Motor neuron (in vitro differentiated cells): ENCODE measurements at regions not wholly inside any gene's neighbourhood (a gene's known extent, or its start where the extent isn't known, plus 50 kb on each side); places are given as distances from the start of the nearest gene placed in this dataset.

Source experiments
- ATAC-seq, 8 experiments: fragments of 200-7000 bp; cut with Tn5 transposase; replicated peaks in 6 of 8; 2 replicates each; pipeline ENCODE4 v1.8.0; 2021; ENCODE audit warnings: mild to moderate bottlenecking in 8 of 8, moderate library complexity in 8 of 8
- H3K27ac ChIP-seq, 2 donors: fragments of 250-450 bp; sonication (Bioruptor Pico); 2 replicates each; pipeline ENCODE4 v1.9.0; 2021; ENCODE audit warnings: antibody characterized with exemption in 2 of 2, mild to moderate bottlenecking in 2 of 2, moderate library complexity in 1 of 2
- H3K4me1 ChIP-seq, 2 donors: fragments of 250-450 bp; sonication (Bioruptor Pico); replicated peaks in 1 of 2; 2 replicates each; pipeline ENCODE4 v1.6.1; 2021; ENCODE audit warnings: antibody characterized with exemption in 2 of 2, mild to moderate bottlenecking in 2 of 2, moderate library complexity in 1 of 2
- H3K4me3 ChIP-seq, 5 donors: fragments of 250-450 bp; sonication (Bioruptor Pico); 2 replicates each; pipeline ENCODE4 v1.9.0; 2021; ENCODE audit warnings: antibody characterized with exemption in 5 of 5, mild to moderate bottlenecking in 5 of 5, moderate library complexity in 4 of 5
- WGBS, 10 experiments: fragments of 450-650 bp; shearing (Covaris generic); methylation state at CpG; one replicate each; pipeline ENCODE4 v1.0.0; 2022; 5-methylcytosine and 5-hydroxymethylcytosine counted together
- in situ Hi-C, 9 experiments: fragments of 400-800 bp; cut with MboI; loops; one replicate each; pipeline ENCODE4 v1.15.0; 2021; ENCODE audit warnings: low sequenced_read_pairs in 9 of 9, low pct_unique_long_range_greater_than_20kb in 2 of 9; ENCODE audit not compliant: unreplicated experiment in 9 of 9

DNA sequence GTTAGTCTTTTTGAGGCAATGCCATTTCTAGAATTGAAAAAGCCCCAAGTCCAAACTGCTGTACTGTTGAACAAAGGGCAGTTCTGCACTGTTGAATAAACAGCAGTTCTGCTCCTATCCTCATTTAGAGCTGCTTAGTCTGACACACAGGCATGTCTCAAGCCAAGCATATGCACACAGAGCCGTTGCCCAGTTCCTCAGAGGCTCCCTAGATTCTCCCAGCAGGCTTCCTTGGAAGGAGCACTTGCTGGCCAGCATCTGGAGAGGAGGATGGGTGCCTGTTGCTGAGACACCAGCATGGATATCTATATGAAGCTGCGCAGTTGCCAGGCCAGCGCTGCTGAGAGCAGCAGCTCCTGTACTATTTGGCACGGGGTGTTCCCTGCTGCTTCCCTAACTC lies 138.3 kb upstream of the USP38 start:
- peak in 4 of 8 experiments; percentile 47 to 90 (median 77) for ATAC-seq

DNA sequence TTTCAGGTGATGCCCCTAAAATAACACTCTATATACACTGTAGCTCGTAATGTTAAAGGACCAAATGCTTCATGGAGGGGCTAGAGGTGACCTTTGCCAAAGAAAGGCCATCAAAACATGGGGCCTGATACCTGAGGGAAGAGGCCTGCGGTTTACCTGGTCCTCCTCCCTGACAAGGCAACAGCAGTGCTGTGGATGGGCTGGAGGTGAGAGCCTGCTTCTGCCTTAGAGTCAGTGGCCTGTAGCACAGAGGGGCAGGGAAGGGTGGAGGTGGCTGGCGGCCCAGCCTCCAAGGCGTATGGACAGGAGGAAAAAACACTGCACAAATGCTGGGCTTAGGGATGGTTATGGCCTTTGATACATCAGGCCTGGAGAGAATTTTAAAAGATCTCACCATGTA lies 137.8 kb upstream of the USP38 start:
- in situ Hi-C loops, result no loop called here
- Histone ChIP-seq H3K27ac (no peak overlapping the region), H3K4me3 (no peak overlapping the region), H3K4me1 (no peaks in the 10 kb centered on the region)
- WGBS, 10 experiments, result 17 to 100% (median 57%) methylated on average over 1 to 2 of the region's 4 CpGs; no CpG with 5 or more reads in 5 of the 10 experiments
- peak in 2 of 8 experiments; percentile 43 to 45 for ATAC-seq

More for the DNA sequence above, 138.3 kb upstream of the USP38 start:
- Histone ChIP-seq H3K4me1 (no peaks in the 10 kb centered on the region), H3K27ac (no peak overlapping the region), H3K4me3 (no peak overlapping the region)
- 0 to 100% (median 50%) methylated on average over 1 to 4 of the region's 4 CpGs; no CpG with 5 or more reads in 6 of the 10 experiments for WGBS, 10 experiments
- in situ Hi-C loops, result no loop called here

DNA sequence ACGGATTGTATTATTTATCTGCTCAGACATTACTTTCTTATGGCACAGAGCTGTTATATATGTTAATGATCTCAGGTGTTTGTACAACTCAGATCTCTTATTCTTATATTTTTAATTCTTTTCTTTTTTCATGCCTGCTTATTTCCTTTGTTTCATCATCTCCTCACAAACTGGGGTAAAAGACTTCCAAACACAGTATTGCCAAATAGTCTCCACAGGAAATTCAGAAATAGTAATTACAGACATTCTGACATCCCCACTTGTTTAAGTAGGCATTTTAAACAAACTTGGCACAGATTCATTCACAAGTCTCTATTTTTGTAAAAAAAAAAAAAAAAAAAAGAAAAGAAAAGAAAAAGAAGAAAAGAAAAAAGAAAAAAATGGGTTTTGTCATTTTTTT lies 129.7 kb upstream of the USP38 start:
- in situ Hi-C loops, result no loop called here
- WGBS, 10 experiments, result 0 to 100% (median 18%) methylated on average over 1 of the region's 1 CpG

DNA sequence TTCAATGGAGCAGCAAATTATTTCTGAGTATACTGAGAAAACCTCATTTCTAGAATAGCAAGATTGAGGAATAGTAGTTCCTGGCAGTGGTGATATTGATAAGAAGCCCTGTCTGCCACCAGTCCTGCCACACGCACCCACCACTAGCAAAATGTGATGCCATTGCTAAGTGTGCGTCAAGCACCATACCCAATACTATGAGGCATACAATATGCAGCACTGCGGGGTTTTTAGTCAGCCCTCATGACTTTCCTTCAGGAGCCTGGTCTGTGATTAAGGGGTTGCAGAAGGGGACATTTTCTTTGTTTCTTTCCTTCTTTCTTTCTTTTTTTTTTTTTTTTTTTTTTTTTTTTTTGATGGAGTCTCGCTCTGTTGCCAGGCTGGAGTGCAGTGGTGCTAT lies 128.7 kb upstream of the USP38 start:
- 24 to 100% (median 81%) methylated on average over 1 to 4 of the region's 4 CpGs for WGBS, 10 experiments
- Histone ChIP-seq H3K4me3 (no peak overlapping the region), H3K4me1 (no peaks in the 10 kb centered on the region), H3K27ac (no peak overlapping the region)
- ATAC-seq, result peak in 3 of 8 experiments; percentile 27 to 88 (median 56)
- in situ Hi-C loops, result no loop called here

More for the DNA sequence above, 129.7 kb upstream of the USP38 start:
- Histone ChIP-seq H3K4me1 (no peaks in the 10 kb centered on the region), H3K4me3 (no peak overlapping the region), H3K27ac (no peak overlapping the region)
- no peak for ATAC-seq

DNA sequence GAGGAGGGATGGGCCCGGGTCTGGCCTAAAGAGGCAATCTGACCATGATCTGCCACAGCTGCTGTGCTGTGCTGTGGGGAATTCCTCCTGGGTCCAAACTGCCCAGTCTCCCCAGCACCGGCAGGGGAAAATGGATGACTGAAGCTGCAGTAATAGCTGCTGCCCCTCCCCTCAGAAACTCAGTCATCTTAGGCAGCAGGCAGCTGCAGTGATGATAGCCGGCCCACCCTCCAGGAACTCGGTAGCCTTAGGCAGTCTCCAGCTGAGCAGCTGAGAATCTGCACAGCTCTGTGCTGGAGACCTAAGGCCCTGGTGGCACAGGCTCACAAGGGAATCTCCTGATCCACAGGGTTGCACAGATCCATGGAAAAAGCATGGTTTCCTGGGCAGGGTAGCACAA lies 113.4 kb upstream of the USP38 start:
- in situ Hi-C loops, result no loop called here
- Histone ChIP-seq H3K4me3 (no peak overlapping the region), H3K4me1 (no peaks in the 10 kb centered on the region), H3K27ac (no peak overlapping the region)
- peak in 2 of 8 experiments; percentile 45 to 67 for ATAC-seq
- WGBS, 10 experiments, result 0 to 100% (median 67%) methylated on average over 1 of the region's 4 CpGs; no CpG with 5 or more reads in 6 of the 10 experiments

DNA sequence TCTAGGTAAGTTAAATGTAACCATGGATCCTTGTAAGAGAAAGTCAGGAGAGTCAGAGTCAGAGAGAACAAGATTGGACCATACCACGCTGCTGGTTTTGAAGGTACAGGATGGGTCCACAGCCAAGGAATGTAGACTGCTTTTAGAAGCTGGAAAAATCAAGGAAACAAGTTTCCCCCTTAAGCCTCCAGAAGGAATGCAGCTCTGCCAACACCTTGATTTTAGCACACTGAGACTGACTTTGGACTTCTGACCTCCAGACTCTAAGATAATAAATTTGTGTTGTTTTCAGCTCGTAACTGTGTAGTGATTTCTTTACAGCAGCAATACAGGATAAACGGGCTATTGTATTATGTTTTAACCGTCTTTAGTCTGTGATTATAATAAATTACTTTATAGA lies 108.0 kb upstream of the USP38 start:
- no peak for ATAC-seq
- 0 to 89% (median 73%) methylated on average over 2 to 4 of the region's 4 CpGs for WGBS, 10 experiments
- Histone ChIP-seq H3K27ac (no peak overlapping the region), H3K4me3 (no peak overlapping the region), H3K4me1 (no peaks in the 10 kb centered on the region)
- in situ Hi-C loops, result no loop called here

DNA sequence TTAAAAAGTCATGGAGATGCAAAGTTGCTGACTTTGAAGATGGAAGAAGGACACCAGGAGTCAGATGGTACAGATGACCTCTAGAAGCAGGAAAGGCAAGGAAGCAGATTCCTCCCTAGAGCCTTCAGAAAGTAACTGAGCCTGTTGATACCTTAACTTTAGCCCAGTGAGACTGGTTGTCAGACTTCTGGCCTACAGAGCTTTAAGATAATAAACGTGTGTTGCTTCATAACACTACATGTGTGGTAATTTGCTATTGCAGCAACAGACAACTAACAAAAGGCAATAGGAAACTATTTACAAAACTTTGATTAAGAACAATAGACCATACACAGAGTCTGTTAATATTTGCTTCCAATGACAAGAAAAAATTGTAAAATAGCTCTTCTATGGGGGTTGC lies 102.0 kb upstream of the USP38 start:
- in situ Hi-C loops, result no loop called here
- no peaks in the 10 kb centered on the region for H3K4me1 ChIP-seq
- H3K4me3 ChIP-seq, result no peak overlapping the region
- no peak for ATAC-seq
- H3K27ac ChIP-seq, result no peak overlapping the region
- WGBS, 10 experiments, result 0 to 78% (median 38%) methylated on average over 1 of the region's 1 CpG; no CpG with 5 or more reads in 5 of the 10 experiments

DNA sequence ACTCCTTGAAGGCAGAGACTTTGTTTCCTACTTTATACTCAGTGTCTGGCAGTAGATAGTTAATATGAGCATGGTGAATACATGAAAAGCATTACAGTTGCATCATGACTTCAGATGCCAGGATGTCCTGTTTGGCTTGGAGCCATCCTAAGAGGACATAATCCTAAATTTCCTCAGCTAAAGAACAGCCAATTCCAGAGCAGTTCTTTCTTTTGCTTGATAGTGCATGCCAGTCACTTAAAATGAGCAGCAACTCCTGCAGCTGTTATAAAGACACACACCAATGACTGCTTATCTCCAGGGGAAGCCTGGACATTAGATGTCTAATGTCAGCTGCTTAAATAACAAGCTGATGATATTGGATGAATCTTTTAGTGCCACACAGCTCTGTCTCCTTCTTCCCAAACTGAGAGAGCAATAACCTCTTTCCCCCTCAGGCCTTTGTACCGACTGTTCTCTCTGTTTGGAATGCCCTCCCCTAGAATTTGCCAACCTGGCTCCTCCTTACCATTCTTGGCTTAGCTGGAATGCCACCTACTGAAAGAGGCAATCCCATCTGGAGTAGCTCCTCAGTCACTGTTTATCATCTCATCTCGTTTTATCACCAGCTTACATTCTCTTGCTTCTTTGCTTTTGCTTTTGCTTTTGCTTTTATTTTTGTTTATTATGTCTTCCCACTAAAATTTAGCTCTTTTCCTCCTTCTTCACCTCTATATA lies 100.8 kb upstream of the USP38 start:
- no peaks in the 10 kb centered on the region for H3K4me1 ChIP-seq
- no peak overlapping the region for H3K27ac ChIP-seq
- H3K4me3 ChIP-seq, result no peak overlapping the region
- in situ Hi-C loops, result no loop called here
- WGBS, 10 experiments, result 0 to 100% (median 38%) methylated on average over 1 to 2 of the region's 2 CpGs
- no peak for ATAC-seq

DNA sequence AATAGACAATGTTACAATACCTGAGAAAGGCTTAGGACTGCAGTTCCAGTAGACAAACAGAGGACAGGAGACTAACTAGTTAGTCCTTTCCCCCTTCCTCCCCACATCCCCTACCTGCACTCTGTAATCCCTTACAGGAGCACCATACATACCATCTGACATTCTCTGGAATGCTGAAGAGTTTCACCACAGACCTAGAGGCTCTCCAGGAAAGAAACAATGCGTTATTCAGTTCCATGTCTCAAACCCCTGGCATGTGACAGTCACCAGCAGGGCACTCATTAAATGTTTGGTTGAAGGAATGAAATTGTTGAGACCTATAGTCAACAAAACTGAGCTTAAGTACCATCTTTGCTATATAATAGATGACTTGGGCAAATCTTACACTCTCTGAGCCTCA lies 100.2 kb upstream of the USP38 start:
- ATAC-seq, result no peak
- H3K4me1 ChIP-seq, result no peaks in the 10 kb centered on the region
- no peak overlapping the region for H3K27ac ChIP-seq
- H3K4me3 ChIP-seq, result no peak overlapping the region
- WGBS, 10 experiments, result 20 to 89% (median 70%) methylated on average over 1 of the region's 1 CpG; no CpG with 5 or more reads in 6 of the 10 experiments
- in situ Hi-C loops, result no loop called here

DNA sequence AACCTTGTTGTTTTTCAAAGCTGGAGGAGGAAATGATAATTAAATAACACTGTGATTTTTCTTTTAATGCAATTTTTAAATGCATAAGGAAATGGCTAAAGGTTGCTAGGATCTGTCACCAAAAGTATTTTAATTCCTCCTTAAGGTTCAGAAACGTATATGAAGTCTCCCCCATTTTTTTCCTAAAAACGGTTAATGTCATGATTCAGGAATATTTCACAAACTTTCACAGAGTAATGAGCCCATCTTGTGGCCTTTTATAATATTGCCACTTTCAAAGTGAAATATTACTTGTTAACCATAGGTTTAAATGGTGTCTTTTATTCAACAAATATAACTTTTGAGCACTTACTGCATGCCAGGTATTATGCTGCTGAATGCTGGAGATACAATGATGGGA lies 99.5 kb upstream of the USP38 start:
- Histone ChIP-seq H3K27ac (no peak overlapping the region), H3K4me3 (no peak overlapping the region), H3K4me1 (no peaks in the 10 kb centered on the region)
- 0 to 83% (median 35%) methylated on average over 1 to 2 of the region's 2 CpGs; no CpG with 5 or more reads in 1 of the 10 experiments for WGBS, 10 experiments
- no peak for ATAC-seq
- in situ Hi-C loops, result no loop called here

DNA sequence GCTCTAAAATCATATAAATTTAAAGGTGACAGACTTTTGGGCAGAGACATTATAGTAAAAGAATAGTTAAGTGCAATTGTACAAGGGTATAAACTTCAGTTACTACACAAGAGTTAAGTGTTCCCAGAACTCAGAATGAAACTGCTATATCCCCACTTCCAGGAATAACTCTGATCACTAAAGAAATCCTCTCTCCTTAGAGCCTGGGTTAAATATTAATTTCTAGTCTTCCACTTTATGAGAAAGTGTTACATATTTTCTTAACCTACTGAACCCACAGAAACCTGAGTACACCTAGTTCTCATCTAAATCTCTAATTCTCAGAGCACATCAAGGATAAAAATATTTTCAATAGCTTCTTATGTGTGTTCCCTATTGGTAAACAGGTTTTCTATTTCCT lies 99.1 kb upstream of the USP38 start:
- no peaks in the 10 kb centered on the region for H3K4me1 ChIP-seq
- H3K27ac ChIP-seq, result no peak overlapping the region
- ATAC-seq, result no peak
- in situ Hi-C loops, result no loop called here
- no peak overlapping the region for H3K4me3 ChIP-seq

DNA sequence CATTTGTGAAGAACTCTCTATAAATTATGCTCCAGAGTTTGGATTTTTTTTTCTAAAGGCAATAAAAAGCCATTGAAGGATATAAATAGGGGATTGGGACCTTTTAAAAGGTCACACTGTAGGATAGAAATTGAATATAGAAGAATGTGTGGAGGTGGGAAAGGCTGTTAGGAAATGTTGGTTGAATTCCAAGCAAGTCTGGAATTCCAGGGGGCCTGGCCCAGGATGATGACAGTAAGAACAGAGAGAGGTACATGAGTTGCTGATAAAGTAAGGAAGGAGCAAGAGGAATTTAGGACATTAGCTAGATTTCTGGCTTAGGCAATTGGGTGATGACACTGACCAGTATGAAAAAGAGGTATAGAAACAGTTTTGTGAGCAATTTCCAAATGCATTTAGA lies 95.4 kb upstream of the USP38 start:
- in situ Hi-C loops, result no loop called here
- H3K4me1 ChIP-seq, result no peaks in the 10 kb centered on the region
- ATAC-seq, result no peak
- no peak overlapping the region for H3K27ac ChIP-seq
- H3K4me3 ChIP-seq, result no peak overlapping the region

DNA sequence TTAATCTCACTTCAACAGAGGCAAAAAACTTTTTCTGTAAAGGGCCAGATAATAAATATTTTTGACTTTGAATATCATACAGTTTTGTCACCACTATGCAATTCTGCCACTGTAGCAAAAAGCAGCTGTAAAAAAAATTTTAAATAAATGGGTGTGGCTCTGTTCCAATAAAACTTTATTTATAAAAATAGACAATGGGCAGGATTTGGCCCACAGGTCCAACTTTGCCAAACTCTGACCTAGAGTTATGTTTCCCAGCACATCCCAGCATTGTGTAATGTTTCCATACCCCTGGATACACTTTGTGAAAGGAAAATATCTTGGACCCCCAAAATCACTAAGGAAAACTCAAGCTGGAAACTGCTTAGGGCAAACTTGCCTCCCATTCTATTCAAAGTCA lies 94.9 kb upstream of the USP38 start:
- Histone ChIP-seq H3K4me1 (no peaks in the 10 kb centered on the region), H3K4me3 (no peak overlapping the region), H3K27ac (no peak overlapping the region)
- in situ Hi-C loops, result no loop called here
- ATAC-seq, result no peak

DNA sequence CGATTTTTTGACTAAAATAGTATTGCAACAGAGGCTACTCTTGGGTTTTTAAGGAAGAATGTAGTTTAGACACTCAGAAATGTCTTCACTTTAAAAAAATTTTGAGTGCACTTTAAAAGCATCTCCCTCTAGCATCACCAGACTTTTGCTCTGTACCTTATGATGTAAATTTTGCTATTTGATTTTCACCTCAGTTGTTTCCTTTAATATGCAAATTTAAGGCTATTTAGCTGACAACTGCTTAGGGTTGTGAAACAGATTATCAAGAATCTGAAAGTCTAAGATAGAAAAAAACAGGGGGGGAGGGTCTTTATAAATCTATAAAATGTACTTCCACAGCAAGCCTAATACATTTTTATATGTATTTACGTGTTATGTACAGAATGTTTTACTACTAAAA lies 92.9 kb upstream of the USP38 start:
- ATAC-seq, result no peak
- in situ Hi-C loops, result no loop called here
- Histone ChIP-seq H3K27ac (no peak overlapping the region), H3K4me1 (no peaks in the 10 kb centered on the region), H3K4me3 (no peak overlapping the region)
- WGBS, 10 experiments, result 0 to 67% (median 35%) methylated on average over 1 to 2 of the region's 2 CpGs
